ENCODE measurements at regions not wholly inside any gene's neighbourhood (a gene's known extent, or its start where the extent isn't known, plus 50 kb on each side); places are given as distances from the start of the nearest gene placed in this dataset.
"Not testable (repeated sequence)": the region's sequence is repeated elsewhere in the genome, so short reads cannot be mapped to it uniquely, and the experiment has no call there.

GRCh38 chr2:234166531-234166930 is 116.0 kb downstream of the SPP2 start:
- no peak for DNase-seq (ENCODE audit: low spot score)
- no peak for ATAC-seq

GRCh38 chr2:234165421-234165820 is 114.9 kb downstream of the SPP2 start:
- ATAC-seq (no peak), DNase-seq (ENCODE audit: low spot score) (no peak)

- no peak for DNase-seq (ENCODE audit: low spot score)
- ATAC-seq, result no peak
These were observed 114.3 kb downstream of the SPP2 start for GRCh38 chr2:234164493-234165413.

GRCh38 chr2:234163510-234164045 is 113.1 kb downstream of the SPP2 start:
- ATAC-seq (no peak), DNase-seq (ENCODE audit: low spot score) (no peak)

DNA sequence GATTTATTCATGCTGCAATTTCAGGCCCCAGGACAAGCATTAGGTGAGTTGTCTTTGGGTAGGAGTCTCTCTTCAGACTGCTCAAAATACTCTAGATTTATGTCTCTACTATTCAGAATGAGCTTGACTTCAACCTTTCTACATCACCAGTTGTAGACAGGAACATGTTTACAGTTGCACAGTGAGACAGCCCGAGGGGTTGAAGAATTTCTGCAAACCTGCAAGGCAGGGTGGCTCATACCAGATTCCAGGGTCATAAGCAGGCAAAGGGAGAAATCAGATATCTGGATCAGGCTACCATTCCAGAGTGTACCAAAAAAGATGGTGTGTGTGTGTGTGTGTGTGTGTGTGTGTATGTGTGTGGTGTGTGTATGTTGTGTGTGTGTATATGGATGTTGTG is 112.4 kb downstream of the SPP2 start:
- DNase-seq (ENCODE audit: low spot score) (no peak), ATAC-seq (no peak)

GRCh38 chr2:234161932-234162331 is 111.4 kb downstream of the SPP2 start:
- ATAC-seq (no peak), DNase-seq (ENCODE audit: low spot score) (no peak)

DNA sequence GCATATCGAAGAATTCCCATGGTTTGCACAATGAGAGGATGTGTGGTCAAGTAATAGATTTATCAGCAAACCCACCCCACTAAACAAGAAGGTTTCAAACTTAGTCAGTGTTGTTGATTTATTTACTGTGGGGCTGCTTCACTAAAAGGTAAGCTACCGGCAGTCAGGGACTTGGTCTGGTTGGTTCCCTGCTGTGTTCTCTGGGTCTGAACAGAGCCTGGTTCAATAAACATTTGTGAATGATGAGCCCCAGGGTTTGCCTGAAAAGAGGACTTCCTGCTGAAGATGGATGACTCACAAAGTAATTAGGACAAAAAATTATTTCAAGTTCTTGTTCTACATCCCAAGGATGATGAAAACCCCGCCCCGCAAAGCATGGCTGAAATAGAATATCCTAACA is 108.3 kb downstream of the SPP2 start:
- DNase-seq (ENCODE audit: low spot score) (no peak), ATAC-seq (no peak)

DNA sequence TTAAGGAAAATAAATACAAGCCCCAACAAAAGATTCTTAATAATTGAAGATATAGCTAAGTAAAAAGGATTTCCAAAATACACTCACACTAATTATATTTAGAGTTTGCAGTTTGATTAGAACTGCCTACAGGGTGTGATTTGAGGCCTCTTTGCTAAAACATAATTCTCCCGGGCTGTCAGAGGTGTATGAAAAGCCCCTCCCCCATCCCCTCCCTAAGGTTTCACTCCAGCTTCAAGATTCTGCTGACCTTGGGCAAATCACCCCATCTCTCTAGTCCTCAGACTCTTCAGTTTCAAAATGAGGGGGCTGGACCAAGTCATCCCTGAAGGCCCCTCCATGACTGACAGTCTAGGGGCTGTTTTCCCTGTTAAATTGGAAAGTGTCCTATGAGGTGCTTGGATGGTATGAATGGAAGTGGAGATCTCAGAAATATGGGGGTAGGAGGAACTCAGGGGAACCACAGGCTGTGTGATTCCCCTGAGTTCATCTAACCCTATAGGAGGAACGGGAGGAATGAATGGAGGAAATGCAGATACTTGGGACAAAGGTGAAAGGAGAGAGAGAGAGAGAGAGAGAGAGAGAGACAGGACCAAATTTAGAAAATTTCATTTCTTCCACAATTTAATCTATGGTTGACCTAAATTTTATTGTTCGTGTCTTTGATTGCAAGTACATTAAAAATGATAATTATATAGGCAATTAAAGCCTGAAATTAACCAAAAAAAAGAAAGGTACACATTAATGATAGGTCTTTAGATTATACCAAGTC is 107.5 kb downstream of the SPP2 start:
- no peak for ATAC-seq

GRCh38 chr2:234156326-234156725 is 105.8 kb downstream of the SPP2 start:
- ATAC-seq, result no peak
- no peak for DNase-seq (ENCODE audit: low spot score)

More for the DNA sequence above, 107.5 kb downstream of the SPP2 start:
- no peak for DNase-seq (ENCODE audit: low spot score)

DNA sequence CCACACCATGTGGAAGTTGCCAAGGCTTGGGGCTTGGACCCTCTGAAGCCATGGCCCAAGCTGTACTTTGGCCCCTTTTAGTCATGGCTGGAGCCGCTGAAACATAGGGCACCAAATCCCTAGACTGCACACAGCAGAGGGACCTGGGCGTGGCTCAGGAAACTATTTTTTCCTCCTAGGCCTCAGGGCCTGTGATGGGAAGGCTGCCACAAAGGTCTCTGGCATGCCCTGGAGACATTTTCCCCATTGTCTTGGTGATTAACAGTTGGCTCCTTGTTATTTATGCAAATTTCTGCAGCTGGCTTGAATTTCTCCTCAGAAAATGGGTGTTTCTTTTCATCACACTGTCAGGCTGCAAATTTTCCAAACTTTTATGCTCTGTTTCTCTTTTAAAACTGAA is 102.3 kb downstream of the SPP2 start:
- not testable (repeated sequence) for DNase-seq (ENCODE audit: low spot score); ATAC-seq

- DNase-seq (ENCODE audit: low spot score), result no peak
- no peak for ATAC-seq
These were observed 96.9 kb downstream of the SPP2 start for GRCh38 chr2:234147335-234147861.

GRCh38 chr2:234146087-234146826 is 95.8 kb downstream of the SPP2 start:
- peak; percentile 54 for ATAC-seq
- no peak for DNase-seq (ENCODE audit: low spot score)

DNA sequence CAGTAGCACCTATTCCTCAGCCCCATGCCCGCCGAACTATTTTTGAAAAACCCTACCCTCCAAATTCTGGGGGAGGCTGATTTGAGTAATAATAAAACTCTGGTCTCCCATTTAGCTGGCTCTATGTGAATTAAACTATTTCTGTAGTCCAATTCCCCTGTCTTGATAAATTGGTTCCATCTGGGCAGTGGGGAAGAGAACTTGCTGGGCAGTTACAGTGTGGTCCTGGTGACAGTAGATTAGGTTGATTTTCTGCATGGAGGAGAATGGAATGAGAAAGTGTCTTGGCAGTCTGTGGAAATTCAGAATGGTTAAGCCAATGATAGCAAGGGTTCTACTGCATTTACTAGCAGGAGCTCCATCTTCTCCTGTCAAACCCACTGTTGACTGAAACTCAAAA is 95.0 kb downstream of the SPP2 start:
- no peak for ATAC-seq

GRCh38 chr2:234145057-234145456 is 94.6 kb downstream of the SPP2 start:
- DNase-seq (ENCODE audit: low spot score) (no peak), ATAC-seq (no peak)

More for the DNA sequence above, 95.0 kb downstream of the SPP2 start:
- no peak for DNase-seq (ENCODE audit: low spot score)

DNA sequence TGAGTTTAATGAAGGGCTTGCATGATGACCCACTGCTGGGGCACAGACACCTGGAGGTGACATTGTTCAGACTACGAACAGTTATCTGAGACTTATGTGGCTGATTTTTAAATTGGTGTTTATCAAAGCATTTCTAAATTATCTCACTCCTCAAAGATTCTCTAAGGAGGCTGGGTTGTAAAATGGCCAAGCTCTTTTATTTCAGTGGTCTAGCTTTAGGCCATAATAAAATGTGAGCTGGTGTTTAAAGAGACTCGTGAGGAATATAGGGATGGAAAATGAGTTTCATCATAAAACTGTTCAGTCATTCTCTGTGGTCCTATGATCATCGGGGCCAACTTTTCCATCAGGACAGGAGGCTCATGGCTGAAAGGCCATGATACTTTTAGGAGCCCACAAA is 93.4 kb downstream of the SPP2 start:
- DNase-seq (ENCODE audit: low spot score) (no peak), ATAC-seq (no peak)

- DNase-seq (ENCODE audit: low spot score), result no peak
- ATAC-seq, result no peak
These were observed 92.0 kb downstream of the SPP2 start for GRCh38 chr2:234142530-234142929.

GRCh38 chr2:234139755-234140154 is 89.3 kb downstream of the SPP2 start:
- ATAC-seq, result no peak
- DNase-seq (ENCODE audit: low spot score), result no peak

GRCh38 chr2:234138836-234139235 is 88.3 kb downstream of the SPP2 start:
- DNase-seq (ENCODE audit: low spot score) (no peak), ATAC-seq (peak; percentile 44)

- ATAC-seq (no peak), DNase-seq (ENCODE audit: low spot score) (no peak)
These were observed 87.0 kb downstream of the SPP2 start for GRCh38 chr2:234137400-234138014.

- no peak for DNase-seq (ENCODE audit: low spot score)
- no peak for ATAC-seq
These were observed 86.0 kb downstream of the SPP2 start for GRCh38 chr2:234136461-234136860.

All from left lobe of liver (tissue), 2 donors.